ENCODE measurements at regions not wholly inside any gene's neighbourhood (a gene's known extent, or its start where the extent isn't known, plus 50 kb on each side); places are given as distances from the start of the nearest gene placed in this dataset.

DNA sequence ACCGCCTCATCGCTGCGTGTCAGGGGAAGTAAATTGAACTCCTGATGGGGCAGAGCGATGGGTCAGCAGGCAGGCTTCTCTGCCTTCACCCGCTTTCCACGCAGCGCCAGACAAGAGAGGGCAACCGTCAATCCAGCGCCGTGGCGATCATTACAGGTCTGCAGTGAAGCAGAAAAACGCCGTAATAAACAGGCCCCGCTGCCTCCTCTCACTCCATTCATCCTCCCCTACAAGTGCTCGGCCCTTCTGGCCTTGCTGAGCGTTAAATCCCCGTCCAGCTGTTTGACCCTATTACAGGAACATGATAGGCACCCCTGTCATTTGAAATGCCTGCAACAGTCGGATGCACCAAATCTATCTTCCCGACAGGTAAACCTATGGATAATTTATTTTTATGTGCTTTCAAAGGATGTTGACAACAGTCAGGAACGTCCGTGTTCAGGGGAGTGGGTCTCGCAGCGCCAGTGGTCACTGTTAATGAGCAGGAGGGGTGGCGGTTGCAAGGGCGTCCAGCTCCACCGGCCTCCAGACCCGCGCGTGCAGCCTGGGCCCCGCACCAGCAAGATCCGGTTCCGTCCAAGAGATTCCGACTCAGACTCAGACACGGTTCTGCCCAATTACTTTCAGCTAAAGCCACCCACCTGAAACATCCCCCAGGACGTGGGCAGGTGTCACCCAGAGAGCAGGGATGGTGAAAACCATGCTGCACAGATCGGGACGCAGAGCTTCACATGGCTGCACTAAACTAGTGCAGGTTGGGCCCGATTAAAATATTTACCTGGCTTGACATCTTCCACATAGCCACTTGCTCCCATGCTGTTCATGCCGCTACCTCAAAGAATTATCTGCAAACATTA is 508.0 kb upstream of the MGMT start:
- no peak for DNase-seq

DNA sequence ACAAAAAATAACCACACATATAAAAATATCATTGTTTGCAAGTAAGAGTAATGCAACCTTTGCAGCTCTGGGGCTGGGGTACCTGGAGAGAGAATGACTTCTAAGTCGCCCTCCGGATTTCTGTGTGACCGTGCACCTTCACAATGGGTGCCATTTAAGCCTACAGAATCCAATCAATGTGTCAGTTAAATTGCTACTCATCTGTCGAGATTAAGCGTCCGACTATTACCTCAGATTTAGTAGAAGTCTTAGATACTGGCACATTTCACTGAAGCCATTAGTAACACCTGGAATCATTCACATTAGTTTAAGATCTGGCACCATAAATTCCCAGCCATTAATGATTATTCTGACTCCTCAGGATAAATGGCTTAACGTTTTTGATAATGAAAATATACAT is 507.3 kb upstream of the MGMT start:
- no peak for DNase-seq

- no peak for DNase-seq
Observed at GRCh38 chr10:128960517-128960916, 506.5 kb upstream of the MGMT start.

DNA sequence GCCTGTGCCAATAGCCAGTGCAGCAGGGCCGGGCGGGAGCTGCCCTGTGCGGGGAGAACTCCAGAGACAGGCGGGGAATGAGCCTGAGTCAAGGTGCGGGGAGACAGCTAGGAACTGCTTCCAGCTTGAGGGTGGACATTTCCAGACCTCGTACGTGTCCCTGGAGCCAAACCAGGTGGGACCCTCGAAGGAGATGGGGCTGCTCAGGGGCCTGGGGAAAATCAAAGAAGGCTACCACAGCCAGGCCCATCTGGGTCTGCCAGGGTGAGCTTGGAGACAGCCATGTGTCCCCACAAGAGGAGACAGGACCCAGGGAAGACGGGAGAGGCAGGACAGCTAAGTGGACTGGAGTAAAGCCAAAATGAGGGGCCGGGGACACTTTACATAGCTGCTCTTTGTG is 504.9 kb upstream of the MGMT start:
- DNase-seq = no peak

GRCh38 chr10:128963211-128964099 is 503.6 kb upstream of the MGMT start:
- DNase-seq = no peak

GRCh38 chr10:128964100-128964403 is 503.0 kb upstream of the MGMT start:
- no peak for DNase-seq

DNA sequence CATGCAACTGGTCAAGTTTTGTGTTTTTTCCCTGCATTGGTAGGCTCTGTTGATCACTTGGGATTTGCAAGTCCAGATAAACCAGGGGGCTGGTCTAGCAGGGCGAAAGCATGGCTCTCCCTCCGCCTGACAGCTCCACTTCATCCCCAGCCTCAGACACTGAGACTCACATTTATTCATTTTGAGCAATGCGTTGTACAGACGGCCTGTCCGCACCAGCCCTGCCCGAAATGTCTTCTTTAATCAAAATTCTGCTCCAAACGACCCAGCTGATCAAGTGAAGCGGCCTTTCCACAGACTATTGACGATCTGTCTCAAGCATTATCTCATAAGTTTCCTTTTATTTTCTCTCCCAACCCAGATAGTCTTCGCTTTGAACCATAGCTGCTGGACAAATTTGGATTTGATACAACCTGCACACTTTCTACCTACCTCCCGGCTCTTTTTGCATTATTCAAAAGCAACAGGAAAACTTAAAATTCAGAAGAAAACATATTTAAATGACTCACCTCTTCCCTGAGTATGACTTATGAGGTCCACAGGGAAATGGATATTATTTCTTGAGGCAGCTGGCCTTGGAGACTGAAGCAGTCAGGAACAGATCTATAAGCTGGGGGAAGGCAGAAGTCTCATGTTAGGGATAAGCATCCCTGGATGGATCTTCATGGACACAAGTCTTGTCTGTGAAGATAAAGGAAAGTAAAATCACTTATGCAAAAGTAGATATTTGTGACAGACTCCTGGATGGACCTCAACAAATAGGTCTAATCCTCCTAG is 498.9 kb upstream of the MGMT start:
- no peak for DNase-seq

DNA sequence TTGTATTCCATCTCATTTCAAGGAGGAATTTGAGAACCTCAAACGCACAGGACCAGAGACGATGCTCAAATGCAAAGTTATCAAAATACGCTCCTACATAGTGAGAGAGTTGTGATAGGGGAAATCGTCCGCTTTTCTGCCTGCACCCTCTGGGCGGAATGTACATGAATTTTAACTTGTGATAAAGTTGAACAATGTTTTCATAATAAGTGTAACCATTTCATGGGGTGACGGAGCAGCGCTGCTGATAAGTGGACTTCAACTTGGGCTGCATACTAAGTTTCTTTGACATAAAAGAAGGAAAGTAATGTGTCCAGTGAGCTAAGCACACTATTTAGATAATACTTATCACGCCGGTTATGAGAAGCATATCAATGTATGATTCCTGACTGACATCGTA is 497.5 kb upstream of the MGMT start:
- no peak for DNase-seq

- DNase-seq = no peak
Observed at GRCh38 chr10:128971374-128972035, 495.5 kb upstream of the MGMT start.

GRCh38 chr10:128972036-128972405 is 495.0 kb upstream of the MGMT start:
- DNase-seq = no peak

DNA sequence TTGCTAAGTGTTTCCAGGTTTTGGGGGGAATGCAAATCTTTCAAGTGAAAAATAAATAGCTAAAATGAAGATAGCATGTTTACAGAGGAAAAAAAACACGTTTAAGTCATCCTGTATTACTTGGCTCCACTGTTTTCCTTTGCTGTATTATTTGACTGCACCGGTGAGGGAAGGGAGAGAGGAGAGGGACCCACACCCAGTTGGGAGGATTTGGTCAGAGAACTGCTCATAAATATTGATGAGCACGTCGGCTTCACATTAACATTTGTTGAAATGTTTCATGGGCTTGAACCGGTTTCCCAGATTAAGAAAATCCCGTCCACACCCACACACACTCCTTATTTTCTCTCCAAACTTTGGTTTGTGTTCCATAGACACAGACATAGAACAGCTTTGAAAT is 493.8 kb upstream of the MGMT start:
- DNase-seq = no peak

GRCh38 chr10:128976856-128977255 is 490.2 kb upstream of the MGMT start:
- no peak for DNase-seq

GRCh38 chr10:128978211-128978610 is 488.8 kb upstream of the MGMT start:
- no peak for DNase-seq

DNA sequence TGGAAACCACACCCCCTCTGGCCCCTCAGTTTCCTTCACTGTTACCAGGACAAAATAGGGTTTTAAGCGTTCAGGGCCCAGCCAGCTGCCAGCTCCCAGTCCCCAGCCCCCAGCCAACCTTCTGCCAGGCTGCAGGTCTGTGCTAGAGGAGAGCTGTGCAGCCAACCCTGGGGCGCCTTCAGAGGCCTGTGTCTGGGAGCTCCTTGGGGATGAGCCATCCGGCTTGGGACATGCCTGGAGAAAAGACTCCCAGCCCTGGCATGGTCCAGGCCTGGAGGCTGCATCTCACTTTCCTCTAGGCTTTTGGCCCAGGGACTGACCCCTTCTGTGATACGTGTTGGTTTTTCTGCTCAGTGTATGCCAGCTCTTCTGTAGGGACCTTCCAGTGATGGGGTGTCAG is 487.6 kb upstream of the MGMT start:
- DNase-seq = no peak

- DNase-seq = no peak
Observed at GRCh38 chr10:128981251-128981650, 485.8 kb upstream of the MGMT start.

DNA sequence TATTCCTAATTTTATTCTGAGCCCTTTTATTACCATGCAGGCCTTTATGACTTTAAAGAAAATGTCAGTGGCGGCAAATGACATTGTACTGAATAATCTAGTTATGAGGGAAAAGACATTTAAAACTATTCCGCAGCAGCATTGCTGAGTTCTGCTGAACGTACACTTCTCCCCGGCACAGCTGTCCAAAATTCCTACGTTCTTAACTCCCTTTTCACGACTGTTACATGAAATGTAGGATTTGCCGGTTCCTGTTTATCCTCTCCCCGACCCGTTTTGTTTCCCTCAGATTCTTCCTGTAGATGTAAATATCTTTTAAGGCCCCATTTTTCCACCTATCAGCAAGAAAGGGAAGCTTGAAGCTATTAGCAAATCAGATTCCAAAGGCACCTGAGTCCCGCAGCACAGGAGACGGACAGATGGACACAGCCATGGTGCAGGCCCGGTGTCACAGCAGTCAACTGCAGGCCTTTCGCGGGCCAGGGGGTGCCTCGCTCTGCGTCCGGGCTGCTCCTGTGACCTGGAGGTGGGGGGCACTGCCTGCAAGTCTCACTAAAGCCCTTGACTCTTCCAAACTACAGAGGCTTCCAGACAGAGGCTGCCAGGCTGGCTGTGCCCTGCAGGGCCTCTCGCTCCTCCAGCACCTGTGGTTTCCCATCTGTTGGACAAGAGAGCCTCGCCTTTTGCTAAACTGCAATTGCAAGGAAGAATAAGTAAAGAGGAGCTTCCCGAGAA is 485.0 kb upstream of the MGMT start:
- no peak for DNase-seq

DNA sequence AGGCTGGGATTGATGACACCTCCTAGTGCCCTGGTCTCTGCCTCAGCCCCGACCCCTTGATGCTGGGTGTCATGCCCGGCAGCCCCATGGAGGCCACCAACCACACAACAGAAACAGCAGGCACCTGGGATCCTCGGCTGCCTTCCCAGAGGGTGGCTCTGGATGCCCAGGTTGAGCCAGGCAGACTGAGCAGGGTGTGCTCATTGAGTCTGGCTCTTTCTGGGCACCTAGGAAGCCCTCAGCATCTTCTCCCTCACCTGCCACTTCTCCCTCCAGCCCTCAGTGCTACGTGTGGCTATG is 484.5 kb upstream of the MGMT start:
- DNase-seq = no peak

DNA sequence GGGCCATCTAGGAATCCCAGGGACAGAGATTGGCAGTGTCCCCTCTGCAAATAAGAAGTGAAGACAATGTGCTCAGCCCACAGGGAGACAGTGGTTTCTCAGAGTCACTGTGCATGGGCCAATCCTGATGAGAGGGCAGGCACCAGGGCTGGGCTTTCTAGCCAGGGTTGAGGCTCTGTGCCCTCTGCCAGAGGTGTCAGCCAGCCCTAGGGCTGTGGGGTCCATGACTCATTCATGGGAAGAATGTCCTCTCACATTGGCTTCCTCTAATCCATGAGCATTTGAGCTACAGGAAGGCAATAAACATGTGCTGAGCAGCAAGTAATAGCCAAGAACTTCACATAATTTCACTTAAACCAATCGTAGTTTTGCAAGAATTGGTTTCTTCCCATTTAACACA is 482.0 kb upstream of the MGMT start:
- no peak for DNase-seq

DNA sequence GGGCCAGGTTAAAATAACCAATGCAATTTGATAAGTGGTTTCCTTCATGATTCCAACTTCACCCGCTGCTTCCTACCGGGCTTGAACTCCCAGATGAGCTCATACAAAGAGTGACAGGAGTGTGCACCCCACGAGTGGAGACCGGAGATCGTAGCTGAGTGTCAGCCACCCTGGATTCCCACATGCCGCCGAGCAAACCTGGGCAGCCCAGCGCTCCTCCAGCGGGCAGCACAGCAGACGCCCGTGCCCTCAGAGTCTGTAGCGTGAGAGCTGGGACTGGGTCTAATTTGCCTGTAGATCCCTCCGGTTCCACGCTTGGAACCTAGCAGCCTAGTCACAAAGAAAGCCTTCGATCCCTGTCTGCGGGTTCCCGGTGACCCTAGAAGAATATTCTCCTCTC is 476.1 kb upstream of the MGMT start:
- DNase-seq = no peak

DNA sequence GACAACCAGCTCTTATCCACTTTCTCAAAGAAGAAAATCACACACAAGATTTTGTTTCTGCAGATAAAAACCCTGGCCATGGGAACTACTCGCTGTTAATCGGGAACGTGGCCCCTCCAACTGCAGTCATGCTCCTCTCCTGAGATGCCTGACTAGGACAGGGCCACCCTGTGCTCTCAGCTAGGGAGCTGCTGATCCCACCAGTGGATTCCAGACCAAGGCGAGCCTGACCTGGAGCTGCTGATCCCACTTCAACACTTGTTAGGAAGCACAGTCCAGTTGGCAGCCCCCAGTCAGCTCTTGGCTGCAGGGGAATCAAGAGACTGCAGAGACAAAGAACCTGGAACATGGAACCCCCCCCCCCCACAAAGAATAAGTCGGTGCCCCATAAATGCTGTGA is 474.3 kb upstream of the MGMT start:
- DNase-seq = no peak

DNA sequence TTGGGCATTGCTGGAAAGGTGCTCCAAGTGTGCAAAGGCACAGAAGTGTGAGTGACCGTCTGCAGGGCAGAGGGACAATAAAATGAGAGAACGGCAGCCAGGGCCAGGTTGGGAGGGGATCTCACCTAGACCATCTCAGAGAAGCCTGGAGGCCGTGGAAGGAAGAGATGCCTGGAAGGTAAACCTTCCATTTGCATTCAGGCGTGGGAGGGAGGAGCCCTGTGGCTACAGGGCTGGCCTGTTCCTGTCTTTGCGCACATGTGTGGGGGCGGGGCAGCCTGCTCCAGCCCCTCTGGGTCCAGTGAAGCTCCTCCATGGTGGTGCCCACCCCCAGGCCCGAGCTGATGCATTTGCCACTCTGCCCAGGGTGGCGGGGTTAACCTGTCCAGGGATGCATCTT is 473.6 kb upstream of the MGMT start:
- no peak for DNase-seq

GRCh38 chr10:128993911-128994538 is 473.0 kb upstream of the MGMT start:
- DNase-seq = no peak

Data from NCI-H2107 (cell line).